GM20431 (cell line): ENCODE measurements at regions not wholly inside any gene's neighbourhood (a gene's known extent, or its start where the extent isn't known, plus 50 kb on each side); places are given as distances from the start of the nearest gene placed in this dataset.

Experiments
- in situ Hi-C: fragments of 300-500 bp; cut with MseI, MboI; formaldehyde crosslinking; loops from one replicate; pipeline ENCODE4 v1.15.0; 2020; ENCODE audit warnings: low sequenced_read_pairs; ENCODE audit not compliant: unreplicated experiment

GRCh38 chr2:14255135-14255820 is 377.2 kb upstream of the LRATD1 start:
- in situ Hi-C loops: no loop called here

- in situ Hi-C loops: no loop called here
Observed at GRCh38 chr2:14256890-14257289, 375.6 kb upstream of the LRATD1 start.

GRCh38 chr2:14257801-14258507 is 374.6 kb upstream of the LRATD1 start:
- in situ Hi-C loops: no loop called here

GRCh38 chr2:14261771-14262170 is 370.7 kb upstream of the LRATD1 start:
- in situ Hi-C loops: no loop called here

GRCh38 chr2:14263053-14263452 is 369.5 kb upstream of the LRATD1 start:
- in situ Hi-C loops: no loop called here

- in situ Hi-C loops: no loop called here
Observed at GRCh38 chr2:14270036-14270582, 362.4 kb upstream of the LRATD1 start.

GRCh38 chr2:14272396-14273075 is 360.0 kb upstream of the LRATD1 start:
- in situ Hi-C loops: no loop called here

- in situ Hi-C loops: no loop called here
Observed at GRCh38 chr2:14273650-14274049, 358.9 kb upstream of the LRATD1 start.

- in situ Hi-C loops: no loop called here
Observed at GRCh38 chr2:14284244-14284643, 348.3 kb upstream of the LRATD1 start.

- in situ Hi-C loops: no loop called here
Observed at GRCh38 chr2:14285812-14286211, 346.7 kb upstream of the LRATD1 start.

GRCh38 chr2:14288016-14288415 is 344.5 kb upstream of the LRATD1 start:
- in situ Hi-C loops: no loop called here

- in situ Hi-C loops: no loop called here
Observed at GRCh38 chr2:14292964-14293363, 339.6 kb upstream of the LRATD1 start.

GRCh38 chr2:14297340-14297739 is 335.2 kb upstream of the LRATD1 start:
- in situ Hi-C loops: no loop called here

- in situ Hi-C loops: no loop called here
Observed at GRCh38 chr2:14297906-14298305, 334.6 kb upstream of the LRATD1 start.

GRCh38 chr2:14301331-14301730 is 331.2 kb upstream of the LRATD1 start:
- in situ Hi-C loops: no loop called here

- in situ Hi-C loops: no loop called here
Observed at GRCh38 chr2:14303366-14304115, 329.0 kb upstream of the LRATD1 start.

- in situ Hi-C loops: no loop called here
Observed at GRCh38 chr2:14304326-14304725, 328.2 kb upstream of the LRATD1 start.

- in situ Hi-C loops: no loop called here
Observed at GRCh38 chr2:14306268-14306861, 326.2 kb upstream of the LRATD1 start.

- in situ Hi-C loops: no loop called here
Observed at GRCh38 chr2:14313341-14313740, 319.2 kb upstream of the LRATD1 start.

GRCh38 chr2:14316594-14316993 is 315.9 kb upstream of the LRATD1 start:
- in situ Hi-C loops: no loop called here
